ENCODE measurements at regions not wholly inside any gene's neighbourhood (a gene's known extent, or its start where the extent isn't known, plus 50 kb on each side); places are given as distances from the start of the nearest gene placed in this dataset.

DNA sequence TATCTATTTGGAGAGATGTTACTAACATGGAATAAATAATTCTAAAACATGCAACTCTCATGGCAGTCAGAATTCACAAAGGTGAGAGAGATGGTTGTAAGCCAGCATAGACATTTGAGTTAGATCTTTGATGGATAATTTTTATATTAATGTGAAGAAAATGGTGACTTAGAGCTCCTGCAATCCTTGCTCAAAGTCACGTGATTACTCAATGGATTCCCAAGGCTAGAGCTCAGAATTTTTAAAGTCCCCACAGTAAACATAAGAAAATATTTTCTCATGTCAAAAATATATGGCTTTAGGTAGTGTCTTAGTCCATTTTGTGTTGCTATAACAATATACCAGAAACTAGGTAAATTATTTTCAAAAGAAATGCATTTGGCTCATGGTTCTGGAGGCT is 281.5 kb upstream of the PRKD1 start:
- Histone ChIP-seq H3K4me3 (ENCODE audit: low read depth in 1 of 3, low read length in 3 of 3) (no peak overlapping the region), H3K27ac (ENCODE audit: low read depth in 1 of 3, low read length in 2 of 3) (no peak overlapping the region), H3K36me3 (ENCODE audit: control insufficient read depth in 3 of 3, insufficient read depth in 2 of 3, low read depth in 1 of 3, low read length in 3 of 3) (no peaks in the 10 kb centered on the region), H3K9me3 (ENCODE audit: control insufficient read depth in 2 of 2, insufficient read depth in 1 of 2, low read depth in 1 of 2, low read length in 1 of 2) (no peaks in the 10 kb centered on the region), H3K4me1 (ENCODE audit: control insufficient read depth in 3 of 3, insufficient read depth in 2 of 3, low read depth in 1 of 3, low read length in 2 of 3) (no peaks in the 10 kb centered on the region), H3K27me3 (ENCODE audit: control insufficient read depth in 3 of 3, insufficient read depth in 3 of 3, low read length in 3 of 3) (no peaks in the 10 kb centered on the region)
- DNase-seq (no peak), FAIRE-seq (no peak)
- WGBS, 3 donors = 59 to 74% (median 72%) methylated on average over 1 of the region's 1 CpG

DNA sequence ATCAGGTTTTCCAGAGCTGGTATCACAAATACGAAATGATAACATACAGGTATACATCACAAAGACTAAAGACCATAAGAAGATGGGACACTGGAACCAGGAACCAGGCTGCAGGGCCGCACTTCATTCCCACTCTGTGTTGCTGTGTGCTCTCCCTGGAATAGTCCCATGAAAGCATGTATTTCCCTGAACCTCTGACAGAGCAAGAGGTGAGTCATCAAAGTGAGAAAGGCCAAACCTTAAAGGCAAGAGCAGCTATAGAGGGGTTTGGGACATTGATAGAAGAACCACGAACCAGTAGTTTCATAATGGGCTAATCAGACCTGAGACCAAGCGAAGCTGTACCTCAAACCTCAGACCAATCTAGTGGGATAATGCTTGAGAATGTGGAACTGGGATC is 283.0 kb upstream of the PRKD1 start:
- H3K4me1 ChIP-seq (ENCODE audit: control insufficient read depth in 3 of 3, insufficient read depth in 2 of 3, low read depth in 1 of 3, low read length in 2 of 3) = no peaks in the 10 kb centered on the region
- no peak for FAIRE-seq
- H3K36me3 ChIP-seq (ENCODE audit: control insufficient read depth in 3 of 3, insufficient read depth in 2 of 3, low read depth in 1 of 3, low read length in 3 of 3) = no peaks in the 10 kb centered on the region
- H3K27ac ChIP-seq (ENCODE audit: low read depth in 1 of 3, low read length in 2 of 3) = no peak overlapping the region
- DNase-seq = no peak
- no peaks in the 10 kb centered on the region for H3K27me3 ChIP-seq (ENCODE audit: control insufficient read depth in 3 of 3, insufficient read depth in 3 of 3, low read length in 3 of 3)
- no peak overlapping the region for H3K4me3 ChIP-seq (ENCODE audit: low read depth in 1 of 3, low read length in 3 of 3)
- H3K9me3 ChIP-seq (ENCODE audit: control insufficient read depth in 2 of 2, insufficient read depth in 1 of 2, low read depth in 1 of 2, low read length in 1 of 2) = no peaks in the 10 kb centered on the region
- 85 to 91% (median 89%) methylated on average over 4 of the region's 4 CpGs for WGBS, 3 donors

- Histone ChIP-seq H3K9me3 (ENCODE audit: control insufficient read depth in 2 of 2, insufficient read depth in 1 of 2, low read depth in 1 of 2, low read length in 1 of 2) (no peaks in the 10 kb centered on the region), H3K27me3 (ENCODE audit: control insufficient read depth in 3 of 3, insufficient read depth in 3 of 3, low read length in 3 of 3) (no peaks in the 10 kb centered on the region), H3K4me1 (ENCODE audit: control insufficient read depth in 3 of 3, insufficient read depth in 2 of 3, low read depth in 1 of 3, low read length in 2 of 3) (no peaks in the 10 kb centered on the region), H3K27ac (ENCODE audit: low read depth in 1 of 3, low read length in 2 of 3) (no peak overlapping the region), H3K4me3 (ENCODE audit: low read depth in 1 of 3, low read length in 3 of 3) (no peak overlapping the region), H3K36me3 (ENCODE audit: control insufficient read depth in 3 of 3, insufficient read depth in 2 of 3, low read depth in 1 of 3, low read length in 3 of 3) (no peaks in the 10 kb centered on the region)
- peak in 1 of 2 donors; percentile 4 for DNase-seq
- FAIRE-seq = no peak
Measured at GRCh38 chr14:30211326-30211725, 283.7 kb upstream of the PRKD1 start.

GRCh38 chr14:30214014-30214413 is 286.4 kb upstream of the PRKD1 start:
- FAIRE-seq (no peak), DNase-seq (no peak)
- no peak overlapping the region for H3K4me3 ChIP-seq (ENCODE audit: low read depth in 1 of 3, low read length in 3 of 3)
- 68 to 76% (median 69%) methylated on average over 3 of the region's 3 CpGs for WGBS, 3 donors
- no peaks in the 10 kb centered on the region for H3K9me3 ChIP-seq (ENCODE audit: control insufficient read depth in 2 of 2, insufficient read depth in 1 of 2, low read depth in 1 of 2, low read length in 1 of 2)
- no peaks in the 10 kb centered on the region for H3K4me1 ChIP-seq (ENCODE audit: control insufficient read depth in 3 of 3, insufficient read depth in 2 of 3, low read depth in 1 of 3, low read length in 2 of 3)
- H3K27me3 ChIP-seq (ENCODE audit: control insufficient read depth in 3 of 3, insufficient read depth in 3 of 3, low read length in 3 of 3) = no peaks in the 10 kb centered on the region
- H3K36me3 ChIP-seq (ENCODE audit: control insufficient read depth in 3 of 3, insufficient read depth in 2 of 3, low read depth in 1 of 3, low read length in 3 of 3) = no peaks in the 10 kb centered on the region
- H3K27ac ChIP-seq (ENCODE audit: low read depth in 1 of 3, low read length in 2 of 3) = no peak overlapping the region

- H3K36me3 ChIP-seq (ENCODE audit: control insufficient read depth in 3 of 3, insufficient read depth in 2 of 3, low read depth in 1 of 3, low read length in 3 of 3) = no peaks in the 10 kb centered on the region
- no peak overlapping the region for H3K27ac ChIP-seq (ENCODE audit: low read depth in 1 of 3, low read length in 2 of 3)
- H3K9me3 ChIP-seq (ENCODE audit: control insufficient read depth in 2 of 2, insufficient read depth in 1 of 2, low read depth in 1 of 2, low read length in 1 of 2) = no peaks in the 10 kb centered on the region
- peak; percentile 23 to 50 for DNase-seq
- FAIRE-seq = no peak
- H3K27me3 ChIP-seq (ENCODE audit: control insufficient read depth in 3 of 3, insufficient read depth in 3 of 3, low read length in 3 of 3) = no peaks in the 10 kb centered on the region
- H3K4me3 ChIP-seq (ENCODE audit: low read depth in 1 of 3, low read length in 3 of 3) = no peak overlapping the region
- 1 to 4% (median 3%) methylated on average over 2 of the region's 2 CpGs for WGBS, 3 donors
- H3K4me1 ChIP-seq (ENCODE audit: control insufficient read depth in 3 of 3, insufficient read depth in 2 of 3, low read depth in 1 of 3, low read length in 2 of 3) = no peaks in the 10 kb centered on the region
Measured at GRCh38 chr14:30214461-30215090, 286.9 kb upstream of the PRKD1 start.

GRCh38 chr14:30218907-30219306 is 291.3 kb upstream of the PRKD1 start:
- no peak for DNase-seq

GRCh38 chr14:30221546-30221945 is 293.9 kb upstream of the PRKD1 start:
- WGBS, 3 donors = 43 to 59% (median 57%) methylated on average over 7 of the region's 7 CpGs

More at GRCh38 chr14:30218907-30219306, 291.3 kb upstream of the PRKD1 start:
- Histone ChIP-seq H3K27me3 (ENCODE audit: control insufficient read depth in 3 of 3, insufficient read depth in 3 of 3, low read length in 3 of 3) (no peaks in the 10 kb centered on the region), H3K4me3 (ENCODE audit: low read depth in 1 of 3, low read length in 3 of 3) (no peak overlapping the region), H3K36me3 (ENCODE audit: control insufficient read depth in 3 of 3, insufficient read depth in 2 of 3, low read depth in 1 of 3, low read length in 3 of 3) (no peaks in the 10 kb centered on the region), H3K9me3 (ENCODE audit: control insufficient read depth in 2 of 2, insufficient read depth in 1 of 2, low read depth in 1 of 2, low read length in 1 of 2) (no peaks in the 10 kb centered on the region), H3K27ac (ENCODE audit: low read depth in 1 of 3, low read length in 2 of 3) (no peak overlapping the region), H3K4me1 (ENCODE audit: control insufficient read depth in 3 of 3, insufficient read depth in 2 of 3, low read depth in 1 of 3, low read length in 2 of 3) (peaks cover 0 to 4% (median 0%) of the 10 kb centered on the region in 3 donors)
- WGBS, 3 donors = 78 to 96% (median 91%) methylated on average over 5 of the region's 5 CpGs
- no peak for FAIRE-seq

GRCh38 chr14:30223385-30223785 is 295.7 kb upstream of the PRKD1 start:
- DNase-seq = peak; percentile 31 to 77
- Histone ChIP-seq H3K4me1 (ENCODE audit: control insufficient read depth in 3 of 3, insufficient read depth in 2 of 3, low read depth in 1 of 3, low read length in 2 of 3) (peaks cover 0 to 4% (median 0%) of the 10 kb centered on the region in 3 donors), H3K36me3 (ENCODE audit: control insufficient read depth in 3 of 3, insufficient read depth in 2 of 3, low read depth in 1 of 3, low read length in 3 of 3) (no peaks in the 10 kb centered on the region), H3K27ac (ENCODE audit: low read depth in 1 of 3, low read length in 2 of 3) (no peak overlapping the region), H3K4me3 (ENCODE audit: low read depth in 1 of 3, low read length in 3 of 3) (no peak overlapping the region), H3K27me3 (ENCODE audit: control insufficient read depth in 3 of 3, insufficient read depth in 3 of 3, low read length in 3 of 3) (no peaks in the 10 kb centered on the region), H3K9me3 (ENCODE audit: control insufficient read depth in 2 of 2, insufficient read depth in 1 of 2, low read depth in 1 of 2, low read length in 1 of 2) (no peaks in the 10 kb centered on the region)
- WGBS, 3 donors = 18 to 35% (median 23%) methylated on average over 2 of the region's 2 CpGs
- FAIRE-seq = no peak

More at GRCh38 chr14:30221546-30221945, 293.9 kb upstream of the PRKD1 start:
- no peak for DNase-seq
- no peaks in the 10 kb centered on the region for H3K36me3 ChIP-seq (ENCODE audit: control insufficient read depth in 3 of 3, insufficient read depth in 2 of 3, low read depth in 1 of 3, low read length in 3 of 3)
- H3K4me3 ChIP-seq (ENCODE audit: low read depth in 1 of 3, low read length in 3 of 3) = no peak overlapping the region
- FAIRE-seq = no peak
- no peak overlapping the region for H3K27ac ChIP-seq (ENCODE audit: low read depth in 1 of 3, low read length in 2 of 3)
- H3K27me3 ChIP-seq (ENCODE audit: control insufficient read depth in 3 of 3, insufficient read depth in 3 of 3, low read length in 3 of 3) = no peaks in the 10 kb centered on the region
- H3K4me1 ChIP-seq (ENCODE audit: control insufficient read depth in 3 of 3, insufficient read depth in 2 of 3, low read depth in 1 of 3, low read length in 2 of 3) = peaks cover 0 to 4% (median 0%) of the 10 kb centered on the region in 3 donors
- no peaks in the 10 kb centered on the region for H3K9me3 ChIP-seq (ENCODE audit: control insufficient read depth in 2 of 2, insufficient read depth in 1 of 2, low read depth in 1 of 2, low read length in 1 of 2)

- DNase-seq = peak in 1 of 2 donors; percentile 4
Measured at GRCh38 chr14:30223966-30224365, 296.3 kb upstream of the PRKD1 start.

More at GRCh38 chr14:30223966-30224365, 296.3 kb upstream of the PRKD1 start:
- Histone ChIP-seq H3K4me1 (ENCODE audit: control insufficient read depth in 3 of 3, insufficient read depth in 2 of 3, low read depth in 1 of 3, low read length in 2 of 3) (peaks cover 0 to 4% (median 0%) of the 10 kb centered on the region in 3 donors), H3K36me3 (ENCODE audit: control insufficient read depth in 3 of 3, insufficient read depth in 2 of 3, low read depth in 1 of 3, low read length in 3 of 3) (no peaks in the 10 kb centered on the region), H3K9me3 (ENCODE audit: control insufficient read depth in 2 of 2, insufficient read depth in 1 of 2, low read depth in 1 of 2, low read length in 1 of 2) (no peaks in the 10 kb centered on the region), H3K27ac (ENCODE audit: low read depth in 1 of 3, low read length in 2 of 3) (no peak overlapping the region), H3K4me3 (ENCODE audit: low read depth in 1 of 3, low read length in 3 of 3) (no peak overlapping the region), H3K27me3 (ENCODE audit: control insufficient read depth in 3 of 3, insufficient read depth in 3 of 3, low read length in 3 of 3) (no peaks in the 10 kb centered on the region)
- no peak for FAIRE-seq
- WGBS, 3 donors = 33 to 73% (median 35%) methylated on average over 3 of the region's 3 CpGs
